ENCODE measurements at regions not wholly inside any gene's neighbourhood (a gene's known extent, or its start where the extent isn't known, plus 50 kb on each side); places are given as distances from the start of the nearest gene placed in this dataset.

GRCh38 chr19:28541602-28542393 is 671.2 kb downstream of the UQCRFS1 start:
- TF ChIP-seq SP1 (IDR thresholded peaks at IDR 0.05) (no peak), ZNF384 (IDR thresholded peaks at IDR 0.05) (no peak), L3MBTL2 (conservative IDR thresholded peaks at IDR 0.05) (no peak), TARDBP (IDR thresholded peaks at IDR 0.05) (no peak), FOXK2 (IDR thresholded peaks at IDR 0.05) (no peak), HDGF (IDR thresholded peaks at IDR 0.05; ENCODE audit: borderline replicate concordance) (no peak), ARNT (IDR thresholded peaks at IDR 0.05) (no peak), FOXA1 (IDR thresholded peaks at IDR 0.05) (no peak), NFRKB (IDR thresholded peaks at IDR 0.05) (no peak), PKNOX1 (IDR thresholded peaks at IDR 0.05) (no peak), FOXM1 (IDR thresholded peaks at IDR 0.05; ENCODE audit: borderline replicate concordance) (no peak), CTBP1 (IDR thresholded peaks at IDR 0.05; ENCODE audit: borderline replicate concordance) (no peak)
